AG04449 (cell line): ENCODE measurements at regions not wholly inside any gene's neighbourhood (a gene's known extent, or its start where the extent isn't known, plus 50 kb on each side); places are given as distances from the start of the nearest gene placed in this dataset.

Experiments used
- CTCF ChIA-PET: fragments of 350-600 bp; formaldehyde crosslinking; extraction: SDS; loops from one replicate; lab custom pipeline; 2021; ENCODE audit warnings: antibody characterized with exemption; lab: Yijun Ruan, JAX
- POLR2A ChIA-PET: fragments of 400-600, 350-600 bp; formaldehyde crosslinking; extraction: SDS; loops from one replicate; lab custom pipeline; 2020; ENCODE audit warnings: antibody characterized with exemption, inconsistent platforms; lab: Yijun Ruan, JAX
- DNase-seq: peaks from one replicate; pipeline ENCODE4 v3.0.0-alpha.2; 2010; ENCODE audit warnings: low read depth, low spot score
- H3K4me3 ChIP-seq: 2 replicates; pipeline ENCODE4 v1.5.1; 2011; ENCODE audit warnings: low read depth, mild to moderate bottlenecking, control low read depth, low read length
- CTCF ChIP-seq: IDR thresholded peaks from one replicate; pipeline ENCODE4 v1.5.1; 2011; ENCODE audit warnings: mild to moderate bottlenecking, moderate library complexity, low read length, control low read depth, inconsistent platforms; ENCODE audit not compliant: insufficient read depth; ENCODE audit errors: missing control alignments

GRCh38 chr2:167489325-167489724 is 601.0 kb downstream of the XIRP2 start:
- POLR2A ChIA-PET, result no interaction called here
- CTCF ChIA-PET, result no interaction called here
- DNase-seq, result no peak
- H3K4me3 ChIP-seq, result no peak overlapping the region
- TF ChIP-seq CTCF, result no peak

GRCh38 chr2:167487728-167488127 is 599.4 kb downstream of the XIRP2 start:
- TF ChIP-seq CTCF, result no peak
- ChIA-PET POLR2A (no interaction called here), CTCF (no interaction called here)
- no peak overlapping the region for H3K4me3 ChIP-seq
- no peak for DNase-seq

GRCh38 chr2:167484875-167485274 is 596.6 kb downstream of the XIRP2 start:
- POLR2A ChIA-PET, result no interaction called here
- TF ChIP-seq CTCF, result no peak
- H3K4me3 ChIP-seq, result no peak overlapping the region
- no peak for DNase-seq
- CTCF ChIA-PET, result no interaction called here

- no peak for DNase-seq
- ChIA-PET POLR2A (no interaction called here), CTCF (no interaction called here)
- TF ChIP-seq CTCF, result no peak
- H3K4me3 ChIP-seq, result no peak overlapping the region
Measured at GRCh38 chr2:167480986-167481309, 592.7 kb downstream of the XIRP2 start.

- no peak for TF ChIP-seq CTCF
- no peak for DNase-seq
- ChIA-PET POLR2A (no interaction called here), CTCF (no interaction called here)
- no peak overlapping the region for H3K4me3 ChIP-seq
Measured at GRCh38 chr2:167480232-167480985, 592.1 kb downstream of the XIRP2 start.

GRCh38 chr2:167478196-167478595 is 589.9 kb downstream of the XIRP2 start:
- no peak overlapping the region for H3K4me3 ChIP-seq
- DNase-seq, result no peak
- CTCF ChIA-PET, result no interaction called here
- TF ChIP-seq CTCF, result no peak
- POLR2A ChIA-PET, result no interaction called here
